K562 (cell line): ENCODE measurements at regions not wholly inside any gene's neighbourhood (a gene's known extent, or its start where the extent isn't known, plus 50 kb on each side); places are given as distances from the start of the nearest gene placed in this dataset.

Experiments used
- NR1H2 ChIP-seq: sonication (generic); formaldehyde crosslinking; IDR thresholded peaks from 2 replicates; pipeline ENCODE4 v1.4.0; 2020; ENCODE audit warnings: mild to moderate bottlenecking, missing genetic modification reagents
- POLR3A ChIP-seq: IDR thresholded peaks from 2 replicates; pipeline ENCODE4 v1.6.1; 2011; ENCODE audit warnings: borderline replicate concordance, mild to moderate bottlenecking, moderate library complexity; ENCODE audit not compliant: insufficient read length, insufficient read depth; ENCODE audit errors: extremely low read depth
- PPARD ChIP-seq: fragments of 250-450 bp; sonication (Bioruptor Pico); IDR thresholded peaks from 2 replicates; pipeline ENCODE4 v1.8.0; 2022; ENCODE audit warnings: inconsistent platforms, mild to moderate bottlenecking, moderate library complexity
- RFX5 ChIP-seq: IDR thresholded peaks from 2 replicates; pipeline ENCODE4 v1.6.1; 2011; ENCODE audit warnings: low read depth, mild to moderate bottlenecking, improper control_type of control experiment, low read length
- XRCC3 ChIP-seq: fragments of 450-650 bp; IDR thresholded peaks from 2 replicates; pipeline ENCODE4 v1.6.1; 2017; ENCODE audit warnings: mild to moderate bottlenecking, moderate library complexity
- ZNF274 ChIP-seq: IDR thresholded peaks from 2 replicates; pipeline ENCODE4 v1.6.1; 2011; ENCODE audit warnings: low read depth, mild to moderate bottlenecking, low read length, moderate library complexity, borderline replicate concordance
- TF ChIP-seq, protein P1 (sequence below), 2 experiments: fragments of 450-650 bp in 1 of 2; IDR thresholded peaks; 2 replicates each; pipeline ENCODE4 v1.6.1; 2011 to 2017; ENCODE audit warnings: low read depth in 2 of 2, antibody characterized with exemption in 1 of 2, borderline replicate concordance in 1 of 2, low read length in 1 of 2, mild to moderate bottlenecking in 1 of 2, mixed read lengths in 1 of 2; ENCODE audit not compliant: control insufficient read depth in 1 of 2
- TF ChIP-seq, protein P2 (sequence below), 3 experiments: IDR thresholded peaks in 2 of 3; conservative IDR thresholded peaks in 1 of 3; 2 replicates each; pipeline ENCODE4 v1.5.1; 2011 to 2012; ENCODE audit warnings: low read length in 3 of 3, mild to moderate bottlenecking in 3 of 3, control low read depth in 2 of 3, improper control_type of control experiment in 1 of 3, inconsistent platforms in 1 of 3, low read depth in 1 of 3, mixed read lengths in 1 of 3, moderate library complexity in 1 of 3; ENCODE audit not compliant: insufficient read depth in 2 of 3

DNA sequence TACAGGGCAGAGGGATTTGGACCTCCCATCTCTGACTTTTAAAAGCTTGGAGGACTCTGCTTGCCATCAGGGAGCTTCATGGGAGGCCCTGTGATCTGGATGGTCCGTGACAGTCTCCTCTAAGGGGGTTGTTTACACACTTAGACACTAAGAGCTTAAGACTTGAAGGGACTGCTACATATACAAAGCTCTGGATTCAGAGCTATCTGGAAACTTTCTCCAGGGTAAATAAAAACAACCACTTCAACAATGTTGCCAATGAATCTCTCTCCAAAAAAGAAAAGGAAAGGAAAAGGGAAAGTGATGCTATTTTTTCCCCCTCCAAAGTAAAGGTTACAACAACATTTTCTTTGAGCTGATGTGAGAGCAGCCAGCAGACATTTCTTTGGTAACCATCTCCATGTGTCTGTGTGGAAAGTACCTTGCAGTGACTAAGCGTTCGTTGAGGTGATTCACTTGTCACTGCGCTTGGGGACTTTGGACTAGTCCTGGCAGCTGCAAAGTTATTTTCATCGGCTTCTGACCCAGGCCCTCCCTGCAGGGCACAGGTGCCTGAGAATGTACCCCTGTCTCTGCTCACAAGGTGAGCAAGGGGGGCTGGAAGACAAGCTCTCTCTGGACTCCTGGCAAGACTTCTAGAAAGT, 262.1 kb upstream of the KLF4 start:
- TF ChIP-seq PPARD (CRISPR knock-in tag), result no peak
- TF ChIP-seq, protein P1, sequence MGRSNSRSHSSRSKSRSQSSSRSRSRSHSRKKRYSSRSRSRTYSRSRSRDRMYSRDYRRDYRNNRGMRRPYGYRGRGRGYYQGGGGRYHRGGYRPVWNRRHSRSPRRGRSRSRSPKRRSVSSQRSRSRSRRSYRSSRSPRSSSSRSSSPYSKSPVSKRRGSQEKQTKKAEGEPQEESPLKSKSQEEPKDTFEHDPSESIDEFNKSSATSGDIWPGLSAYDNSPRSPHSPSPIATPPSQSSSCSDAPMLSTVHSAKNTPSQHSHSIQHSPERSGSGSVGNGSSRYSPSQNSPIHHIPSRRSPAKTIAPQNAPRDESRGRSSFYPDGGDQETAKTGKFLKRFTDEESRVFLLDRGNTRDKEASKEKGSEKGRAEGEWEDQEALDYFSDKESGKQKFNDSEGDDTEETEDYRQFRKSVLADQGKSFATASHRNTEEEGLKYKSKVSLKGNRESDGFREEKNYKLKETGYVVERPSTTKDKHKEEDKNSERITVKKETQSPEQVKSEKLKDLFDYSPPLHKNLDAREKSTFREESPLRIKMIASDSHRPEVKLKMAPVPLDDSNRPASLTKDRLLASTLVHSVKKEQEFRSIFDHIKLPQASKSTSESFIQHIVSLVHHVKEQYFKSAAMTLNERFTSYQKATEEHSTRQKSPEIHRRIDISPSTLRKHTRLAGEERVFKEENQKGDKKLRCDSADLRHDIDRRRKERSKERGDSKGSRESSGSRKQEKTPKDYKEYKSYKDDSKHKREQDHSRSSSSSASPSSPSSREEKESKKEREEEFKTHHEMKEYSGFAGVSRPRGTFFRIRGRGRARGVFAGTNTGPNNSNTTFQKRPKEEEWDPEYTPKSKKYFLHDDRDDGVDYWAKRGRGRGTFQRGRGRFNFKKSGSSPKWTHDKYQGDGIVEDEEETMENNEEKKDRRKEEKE (IDR thresholded peaks at IDR 0.05; ENCODE audit: borderline replicate concordance in 1 of 2, control insufficient read depth in 1 of 2, low read depth in 2 of 2, low read length in 1 of 2), result no peak
- TF ChIP-seq RFX5, result no peak
- TF ChIP-seq ZNF274, result no peak
- TF ChIP-seq, protein P2, sequence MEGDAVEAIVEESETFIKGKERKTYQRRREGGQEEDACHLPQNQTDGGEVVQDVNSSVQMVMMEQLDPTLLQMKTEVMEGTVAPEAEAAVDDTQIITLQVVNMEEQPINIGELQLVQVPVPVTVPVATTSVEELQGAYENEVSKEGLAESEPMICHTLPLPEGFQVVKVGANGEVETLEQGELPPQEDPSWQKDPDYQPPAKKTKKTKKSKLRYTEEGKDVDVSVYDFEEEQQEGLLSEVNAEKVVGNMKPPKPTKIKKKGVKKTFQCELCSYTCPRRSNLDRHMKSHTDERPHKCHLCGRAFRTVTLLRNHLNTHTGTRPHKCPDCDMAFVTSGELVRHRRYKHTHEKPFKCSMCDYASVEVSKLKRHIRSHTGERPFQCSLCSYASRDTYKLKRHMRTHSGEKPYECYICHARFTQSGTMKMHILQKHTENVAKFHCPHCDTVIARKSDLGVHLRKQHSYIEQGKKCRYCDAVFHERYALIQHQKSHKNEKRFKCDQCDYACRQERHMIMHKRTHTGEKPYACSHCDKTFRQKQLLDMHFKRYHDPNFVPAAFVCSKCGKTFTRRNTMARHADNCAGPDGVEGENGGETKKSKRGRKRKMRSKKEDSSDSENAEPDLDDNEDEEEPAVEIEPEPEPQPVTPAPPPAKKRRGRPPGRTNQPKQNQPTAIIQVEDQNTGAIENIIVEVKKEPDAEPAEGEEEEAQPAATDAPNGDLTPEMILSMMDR (IDR thresholded peaks at IDR 0.05 in 2 of 3, conservative IDR thresholded peaks at IDR 0.05 in 1 of 3; ENCODE audit: insufficient read depth in 2 of 3, low read depth in 1 of 3, low read length in 3 of 3), result no peak
- TF ChIP-seq XRCC3, result no peak
- no peak for TF ChIP-seq NR1H2
- no peak for TF ChIP-seq POLR3A
